ENCODE measurements at regions not wholly inside any gene's neighbourhood (a gene's known extent, or its start where the extent isn't known, plus 50 kb on each side); places are given as distances from the start of the nearest gene placed in this dataset.

DNA sequence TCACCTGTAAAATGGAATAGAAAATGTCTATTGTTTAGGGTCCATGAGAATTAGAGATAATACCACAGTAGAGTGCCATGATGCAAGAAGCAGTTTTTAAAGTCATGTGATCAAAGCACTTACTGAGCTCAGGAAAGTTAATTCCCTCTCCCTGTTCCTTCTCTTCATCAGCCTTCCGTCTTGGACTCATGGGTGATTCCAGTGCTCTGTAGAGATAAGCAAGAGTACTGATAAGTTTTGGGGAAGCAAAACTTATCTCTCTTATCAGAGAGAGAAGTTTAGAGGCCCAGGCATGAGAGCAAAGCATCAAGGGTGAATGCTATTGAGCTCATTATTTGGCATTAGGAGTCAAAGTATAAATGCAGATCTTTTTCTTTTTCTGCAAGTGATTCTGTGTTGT, 410.1 kb downstream of the AGTPBP1 start:
- intact Hi-C loops (cut with micrococcal nuclease; ENCODE audit: unreplicated experiment), result no loop called here
- H3K9me3 ChIP-seq (ENCODE audit: control insufficient read depth, insufficient read depth, low read depth, low read length), result no peaks in the 10 kb centered on the region
- TF ChIP-seq TCF7L2 (IDR thresholded peaks at IDR 0.05; ENCODE audit: low read depth, low read length) (no peak), POLR2AphosphoS5 (IDR thresholded peaks at IDR 0.05; ENCODE audit: low read depth, low read length) (no peak), SIN3A (IDR thresholded peaks at IDR 0.05; ENCODE audit: borderline replicate concordance, insufficient read depth, low read depth, low read length) (no peak)
- TF ChIP-seq, protein P1, sequence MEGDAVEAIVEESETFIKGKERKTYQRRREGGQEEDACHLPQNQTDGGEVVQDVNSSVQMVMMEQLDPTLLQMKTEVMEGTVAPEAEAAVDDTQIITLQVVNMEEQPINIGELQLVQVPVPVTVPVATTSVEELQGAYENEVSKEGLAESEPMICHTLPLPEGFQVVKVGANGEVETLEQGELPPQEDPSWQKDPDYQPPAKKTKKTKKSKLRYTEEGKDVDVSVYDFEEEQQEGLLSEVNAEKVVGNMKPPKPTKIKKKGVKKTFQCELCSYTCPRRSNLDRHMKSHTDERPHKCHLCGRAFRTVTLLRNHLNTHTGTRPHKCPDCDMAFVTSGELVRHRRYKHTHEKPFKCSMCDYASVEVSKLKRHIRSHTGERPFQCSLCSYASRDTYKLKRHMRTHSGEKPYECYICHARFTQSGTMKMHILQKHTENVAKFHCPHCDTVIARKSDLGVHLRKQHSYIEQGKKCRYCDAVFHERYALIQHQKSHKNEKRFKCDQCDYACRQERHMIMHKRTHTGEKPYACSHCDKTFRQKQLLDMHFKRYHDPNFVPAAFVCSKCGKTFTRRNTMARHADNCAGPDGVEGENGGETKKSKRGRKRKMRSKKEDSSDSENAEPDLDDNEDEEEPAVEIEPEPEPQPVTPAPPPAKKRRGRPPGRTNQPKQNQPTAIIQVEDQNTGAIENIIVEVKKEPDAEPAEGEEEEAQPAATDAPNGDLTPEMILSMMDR (IDR thresholded peaks at IDR 0.05), result no peak
- TF ChIP-seq, protein P2, sequence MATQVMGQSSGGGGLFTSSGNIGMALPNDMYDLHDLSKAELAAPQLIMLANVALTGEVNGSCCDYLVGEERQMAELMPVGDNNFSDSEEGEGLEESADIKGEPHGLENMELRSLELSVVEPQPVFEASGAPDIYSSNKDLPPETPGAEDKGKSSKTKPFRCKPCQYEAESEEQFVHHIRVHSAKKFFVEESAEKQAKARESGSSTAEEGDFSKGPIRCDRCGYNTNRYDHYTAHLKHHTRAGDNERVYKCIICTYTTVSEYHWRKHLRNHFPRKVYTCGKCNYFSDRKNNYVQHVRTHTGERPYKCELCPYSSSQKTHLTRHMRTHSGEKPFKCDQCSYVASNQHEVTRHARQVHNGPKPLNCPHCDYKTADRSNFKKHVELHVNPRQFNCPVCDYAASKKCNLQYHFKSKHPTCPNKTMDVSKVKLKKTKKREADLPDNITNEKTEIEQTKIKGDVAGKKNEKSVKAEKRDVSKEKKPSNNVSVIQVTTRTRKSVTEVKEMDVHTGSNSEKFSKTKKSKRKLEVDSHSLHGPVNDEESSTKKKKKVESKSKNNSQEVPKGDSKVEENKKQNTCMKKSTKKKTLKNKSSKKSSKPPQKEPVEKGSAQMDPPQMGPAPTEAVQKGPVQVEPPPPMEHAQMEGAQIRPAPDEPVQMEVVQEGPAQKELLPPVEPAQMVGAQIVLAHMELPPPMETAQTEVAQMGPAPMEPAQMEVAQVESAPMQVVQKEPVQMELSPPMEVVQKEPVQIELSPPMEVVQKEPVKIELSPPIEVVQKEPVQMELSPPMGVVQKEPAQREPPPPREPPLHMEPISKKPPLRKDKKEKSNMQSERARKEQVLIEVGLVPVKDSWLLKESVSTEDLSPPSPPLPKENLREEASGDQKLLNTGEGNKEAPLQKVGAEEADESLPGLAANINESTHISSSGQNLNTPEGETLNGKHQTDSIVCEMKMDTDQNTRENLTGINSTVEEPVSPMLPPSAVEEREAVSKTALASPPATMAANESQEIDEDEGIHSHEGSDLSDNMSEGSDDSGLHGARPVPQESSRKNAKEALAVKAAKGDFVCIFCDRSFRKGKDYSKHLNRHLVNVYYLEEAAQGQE (IDR thresholded peaks at IDR 0.05; ENCODE audit: insufficient read depth in 1 of 2, low read depth in 2 of 2, low read length in 1 of 2), result no peak
- POLR2A ChIA-PET, result no interaction called here
- H3K27ac ChIP-seq (ENCODE audit: low read length), result no peak overlapping the region
- no peaks in the 10 kb centered on the region for H3K36me3 ChIP-seq (ENCODE audit: control insufficient read depth, insufficient read depth, low read length)
- H3K4me1 ChIP-seq (ENCODE audit: control insufficient read depth, insufficient read depth, low read length), result no peaks in the 10 kb centered on the region
- in situ Hi-C loops (cut with HindIII; ENCODE audit: low pct_unique_long_range_greater_than_20kb, low sequenced_read_pairs), result no loop called here
- CTCF ChIA-PET, result no interaction called here
- no TSS peak for BruUV-seq (replicated peaks)
- ATAC-seq, result no peak
- DNase-seq (ENCODE audit: low read depth, low spot score), result no peak
- H3K27me3 ChIP-seq (ENCODE audit: control insufficient read depth, insufficient read depth, low read length), result no peaks in the 10 kb centered on the region
- no peak overlapping the region for H3K4me3 ChIP-seq (ENCODE audit: low read depth in 2 of 2, low read length in 2 of 2)

DNA sequence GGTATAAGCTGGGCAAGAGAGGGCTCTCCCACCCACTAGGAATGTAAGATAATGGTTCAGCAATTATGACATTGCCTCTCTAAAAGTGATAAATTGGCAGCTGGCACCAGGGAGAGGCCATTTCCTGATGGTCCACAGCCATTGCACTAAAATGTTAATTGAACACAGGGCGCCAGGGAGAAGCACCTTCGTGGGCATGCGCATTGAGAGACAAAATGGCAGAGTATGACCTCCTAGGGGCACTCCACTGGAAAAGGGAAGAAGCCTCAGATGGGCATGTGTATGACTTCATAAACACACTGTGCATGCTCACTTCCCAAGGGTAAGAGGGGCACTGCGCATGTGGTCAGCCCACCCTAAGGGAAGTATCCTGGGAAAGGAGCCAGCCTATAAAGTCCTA, 419.2 kb downstream of the AGTPBP1 start:
- in situ Hi-C loops (cut with HindIII; ENCODE audit: low pct_unique_long_range_greater_than_20kb, low sequenced_read_pairs) (no loop called here), intact Hi-C loops (cut with micrococcal nuclease; ENCODE audit: unreplicated experiment) (no loop called here)
- ATAC-seq (no peak), DNase-seq (ENCODE audit: low read depth, low spot score) (no peak)
- no peaks in the 10 kb centered on the region for H3K9me3 ChIP-seq (ENCODE audit: control insufficient read depth, insufficient read depth, low read depth, low read length)
- no peaks in the 10 kb centered on the region for H3K27me3 ChIP-seq (ENCODE audit: control insufficient read depth, insufficient read depth, low read length)
- H3K36me3 ChIP-seq (ENCODE audit: control insufficient read depth, insufficient read depth, low read length), result no peaks in the 10 kb centered on the region
- TF ChIP-seq, protein P2 (IDR thresholded peaks at IDR 0.05; ENCODE audit: insufficient read depth in 1 of 2, low read depth in 2 of 2, low read length in 1 of 2), result no peak
- TF ChIP-seq, protein P1 (IDR thresholded peaks at IDR 0.05), result no peak
- TF ChIP-seq SIN3A (IDR thresholded peaks at IDR 0.05; ENCODE audit: borderline replicate concordance, insufficient read depth, low read depth, low read length) (no peak), POLR2AphosphoS5 (IDR thresholded peaks at IDR 0.05; ENCODE audit: low read depth, low read length) (no peak), TCF7L2 (IDR thresholded peaks at IDR 0.05; ENCODE audit: low read depth, low read length) (no peak)
- BruUV-seq (replicated peaks), result no TSS peak
- ChIA-PET POLR2A (no interaction called here), CTCF (no interaction called here)
- H3K4me1 ChIP-seq (ENCODE audit: control insufficient read depth, insufficient read depth, low read length), result no peaks in the 10 kb centered on the region
- no peak overlapping the region for H3K4me3 ChIP-seq (ENCODE audit: low read depth in 2 of 2, low read length in 2 of 2)
- H3K27ac ChIP-seq (ENCODE audit: low read length), result no peak overlapping the region
